Natural killer cell treated with Interleukin-12 subunit alpha and Interleukin-12 subunit beta and Interleukin-15 and Interleukin-18, amount 100 ng/mL, for 72 hours (primary cell): ENCODE measurements at regions not wholly inside any gene's neighbourhood (a gene's known extent, or its start where the extent isn't known, plus 50 kb on each side); places are given as distances from the start of the nearest gene placed in this dataset.

Source experiments
- ATAC-seq, 2 donors: fragments of 150-1000 bp; cut with Tn5 transposase in 1 of 2; sonication (Bioruptor Pico), chemical (Tn5 transposase) in 1 of 2; 2 replicates each; pipeline ENCODE4 v1.10.0; 2021
- DNase-seq: peaks from one replicate; pipeline ENCODE4 v3.0.0; 2022; ENCODE audit warnings: low spot score
- H3K27ac Mint-ChIP-seq, 2 donors: 1 replicate in 1 of 2; 2 replicates in 1 of 2; pipeline ENCODE4 v1.8.0; 2022; ENCODE audit warnings: mixed read lengths in 2 of 2, mild to moderate bottlenecking in 1 of 2, moderate library complexity in 1 of 2
- H3K27me3 Mint-ChIP-seq, 2 donors: 1 replicate in 1 of 2; 2 replicates in 1 of 2; pipeline ENCODE4 v1.8.0; 2022; ENCODE audit warnings: mixed read lengths in 2 of 2
- H3K36me3 Mint-ChIP-seq: one replicate; pipeline ENCODE4 v1.8.0; 2022; ENCODE audit warnings: mixed read lengths
- H3K4me1 Mint-ChIP-seq, 2 donors: 1 replicate in 1 of 2; 2 replicates in 1 of 2; pipeline ENCODE4 v1.8.0; 2022; ENCODE audit warnings: low read depth in 2 of 2, mixed read lengths in 2 of 2, mild to moderate bottlenecking in 1 of 2
- H3K4me3 Mint-ChIP-seq: one replicate; pipeline ENCODE4 v1.8.0; 2022; ENCODE audit warnings: mixed read lengths
- H3K9me3 Mint-ChIP-seq: 2 replicates; pipeline ENCODE4 v1.8.0; 2022; ENCODE audit warnings: mixed read lengths

GRCh38 chr2:10980071-10980470 is 68.3 kb downstream of the KCNF1 start:
- H3K4me1 Mint-ChIP-seq: no peaks in the 10 kb centered on the region

GRCh38 chr2:10980886-10981425 is 69.2 kb downstream of the KCNF1 start:
- Mint-ChIP-seq H3K4me3 (no peak overlapping the region), H3K36me3 (no peaks in the 10 kb centered on the region), H3K9me3 (no peaks in the 10 kb centered on the region), H3K27me3 (peaks cover under 1 to 11% of the 10 kb centered on the region in 2 donors), H3K27ac (no peak overlapping the region), H3K4me1 (no peaks in the 10 kb centered on the region)
- ATAC-seq: no peak
- DNase-seq: no peak

More at GRCh38 chr2:10980071-10980470, 68.3 kb downstream of the KCNF1 start:
- no peak overlapping the region for H3K27ac Mint-ChIP-seq
- DNase-seq (no peak), ATAC-seq (no peak)
- peaks cover 9 to 15% of the 10 kb centered on the region in 2 donors for H3K27me3 Mint-ChIP-seq
- H3K36me3 Mint-ChIP-seq: no peaks in the 10 kb centered on the region
- H3K4me3 Mint-ChIP-seq: no peak overlapping the region
- no peaks in the 10 kb centered on the region for H3K9me3 Mint-ChIP-seq

- Mint-ChIP-seq H3K4me3 (no peak overlapping the region), H3K9me3 (no peaks in the 10 kb centered on the region), H3K4me1 (no peaks in the 10 kb centered on the region), H3K27ac (no peak overlapping the region), H3K27me3 (peaks cover 0 to 11% of the 10 kb centered on the region in 2 donors), H3K36me3 (no peaks in the 10 kb centered on the region)
- ATAC-seq (no peak), DNase-seq (no peak)
These were observed 69.7 kb downstream of the KCNF1 start for GRCh38 chr2:10981451-10981850.

- Mint-ChIP-seq H3K36me3 (no peaks in the 10 kb centered on the region), H3K27me3 (peaks cover 0 to 10% of the 10 kb centered on the region in 2 donors), H3K4me1 (no peaks in the 10 kb centered on the region), H3K9me3 (no peaks in the 10 kb centered on the region), H3K4me3 (no peak overlapping the region), H3K27ac (no peak overlapping the region)
- DNase-seq (no peak), ATAC-seq (no peak)
These were observed 70.3 kb downstream of the KCNF1 start for GRCh38 chr2:10981941-10982431.

GRCh38 chr2:10982931-10983701 is 71.4 kb downstream of the KCNF1 start:
- peaks cover 0 to 8% of the 10 kb centered on the region in 2 donors for H3K27me3 Mint-ChIP-seq
- no peaks in the 10 kb centered on the region for H3K9me3 Mint-ChIP-seq
- no peaks in the 10 kb centered on the region for H3K36me3 Mint-ChIP-seq
- DNase-seq (no peak), ATAC-seq (no peak)
- H3K4me1 Mint-ChIP-seq: no peaks in the 10 kb centered on the region
- no peak overlapping the region for H3K4me3 Mint-ChIP-seq
- no peak overlapping the region for H3K27ac Mint-ChIP-seq

GRCh38 chr2:10983711-10984110 is 72.0 kb downstream of the KCNF1 start:
- no peaks in the 10 kb centered on the region for H3K36me3 Mint-ChIP-seq
- no peaks in the 10 kb centered on the region for H3K4me1 Mint-ChIP-seq
- no peak for DNase-seq
- H3K4me3 Mint-ChIP-seq: no peak overlapping the region
- no peak overlapping the region for H3K27ac Mint-ChIP-seq
- no peak for ATAC-seq
- H3K27me3 Mint-ChIP-seq: peaks cover 0 to 8% of the 10 kb centered on the region in 2 donors
- no peaks in the 10 kb centered on the region for H3K9me3 Mint-ChIP-seq

- no peaks in the 10 kb centered on the region for H3K4me1 Mint-ChIP-seq
- no peak overlapping the region for H3K4me3 Mint-ChIP-seq
- H3K36me3 Mint-ChIP-seq: no peaks in the 10 kb centered on the region
- no peak overlapping the region for H3K27ac Mint-ChIP-seq
- H3K9me3 Mint-ChIP-seq: no peaks in the 10 kb centered on the region
- peaks cover 0 to 4% of the 10 kb centered on the region in 2 donors for H3K27me3 Mint-ChIP-seq
- DNase-seq (no peak), ATAC-seq (no peak)
These were observed 72.8 kb downstream of the KCNF1 start for GRCh38 chr2:10984418-10985135.

- Mint-ChIP-seq H3K4me3 (no peak overlapping the region), H3K4me1 (no peaks in the 10 kb centered on the region), H3K27me3 (peaks cover 0 to 4% of the 10 kb centered on the region in 2 donors), H3K36me3 (no peaks in the 10 kb centered on the region), H3K27ac (no peak overlapping the region), H3K9me3 (no peaks in the 10 kb centered on the region)
- no peak for ATAC-seq
- DNase-seq: no peak
These were observed 73.5 kb downstream of the KCNF1 start for GRCh38 chr2:10985260-10985659.

- DNase-seq (no peak), ATAC-seq (no peak)
- Mint-ChIP-seq H3K4me3 (no peak overlapping the region), H3K36me3 (no peaks in the 10 kb centered on the region), H3K27ac (no peak overlapping the region), H3K27me3 (peaks cover 0 to 4% of the 10 kb centered on the region in 2 donors), H3K4me1 (no peaks in the 10 kb centered on the region), H3K9me3 (no peaks in the 10 kb centered on the region)
These were observed 74.3 kb downstream of the KCNF1 start for GRCh38 chr2:10985901-10986535.

- no peak overlapping the region for H3K4me3 Mint-ChIP-seq
- DNase-seq: no peak
- H3K4me1 Mint-ChIP-seq: no peaks in the 10 kb centered on the region
- no peaks in the 10 kb centered on the region for H3K9me3 Mint-ChIP-seq
- H3K36me3 Mint-ChIP-seq: no peaks in the 10 kb centered on the region
- H3K27ac Mint-ChIP-seq: no peak overlapping the region
- no peak for ATAC-seq
- H3K27me3 Mint-ChIP-seq: peaks cover 0 to 6% of the 10 kb centered on the region in 2 donors
These were observed 75.7 kb downstream of the KCNF1 start for GRCh38 chr2:10987439-10987838.

GRCh38 chr2:10987861-10988260 is 76.1 kb downstream of the KCNF1 start:
- no peaks in the 10 kb centered on the region for H3K4me1 Mint-ChIP-seq
- no peak for DNase-seq
- no peak overlapping the region for H3K4me3 Mint-ChIP-seq
- H3K27ac Mint-ChIP-seq: no peak overlapping the region
- H3K9me3 Mint-ChIP-seq: no peaks in the 10 kb centered on the region
- no peaks in the 10 kb centered on the region for H3K36me3 Mint-ChIP-seq
- H3K27me3 Mint-ChIP-seq: peaks cover 0 to 6% of the 10 kb centered on the region in 2 donors
- ATAC-seq: no peak

- Mint-ChIP-seq H3K4me3 (no peak overlapping the region), H3K9me3 (no peaks in the 10 kb centered on the region), H3K27ac (no peak overlapping the region), H3K4me1 (no peaks in the 10 kb centered on the region), H3K27me3 (peaks cover 0 to 6% of the 10 kb centered on the region in 2 donors), H3K36me3 (no peaks in the 10 kb centered on the region)
- ATAC-seq (no peak), DNase-seq (no peak)
These were observed 77.4 kb downstream of the KCNF1 start for GRCh38 chr2:10989151-10989550.

- no peak for DNase-seq
- Mint-ChIP-seq H3K36me3 (no peaks in the 10 kb centered on the region), H3K9me3 (no peaks in the 10 kb centered on the region), H3K27ac (no peak overlapping the region), H3K4me1 (no peaks in the 10 kb centered on the region), H3K4me3 (no peak overlapping the region), H3K27me3 (peaks cover 0 to 4% of the 10 kb centered on the region in 2 donors)
- ATAC-seq: no peak
These were observed 78.0 kb downstream of the KCNF1 start for GRCh38 chr2:10989782-10990181.
